ENCODE measurements at regions not wholly inside any gene's neighbourhood (a gene's known extent, or its start where the extent isn't known, plus 50 kb on each side); places are given as distances from the start of the nearest gene placed in this dataset.
"Not testable (repeated sequence)": the region's sequence is repeated elsewhere in the genome, so short reads cannot be mapped to it uniquely, and the experiment has no call there.

GRCh38 chr9:96156171-96156974 lies 145.6 kb downstream of the HSD17B3 start:
- DNase-seq (ENCODE audit: low spot score), result peak; percentile 1

- no peak for DNase-seq (ENCODE audit: low spot score)
Measured at GRCh38 chr9:96154081-96154480, 147.9 kb downstream of the HSD17B3 start.

GRCh38 chr9:96152550-96152949 lies 149.4 kb downstream of the HSD17B3 start:
- DNase-seq (ENCODE audit: low spot score), result no peak

- no peak for DNase-seq (ENCODE audit: low spot score)
Measured at GRCh38 chr9:96150324-96151227, 151.4 kb downstream of the HSD17B3 start.

- no peak for DNase-seq (ENCODE audit: low spot score)
Measured at GRCh38 chr9:96149533-96150280, 152.3 kb downstream of the HSD17B3 start.

- DNase-seq (ENCODE audit: low spot score), result no peak
Measured at GRCh38 chr9:96148634-96149532, 153.1 kb downstream of the HSD17B3 start.

- not testable (repeated sequence) for DNase-seq (ENCODE audit: low spot score)
Measured at GRCh38 chr9:96147029-96147428, 154.9 kb downstream of the HSD17B3 start.

GRCh38 chr9:96141666-96142065 lies 160.3 kb downstream of the HSD17B3 start:
- DNase-seq (ENCODE audit: low spot score), result no peak

- DNase-seq (ENCODE audit: low spot score), result no peak
Measured at GRCh38 chr9:96141128-96141474, 160.9 kb downstream of the HSD17B3 start.

GRCh38 chr9:96140296-96141127 lies 161.5 kb downstream of the HSD17B3 start:
- DNase-seq (ENCODE audit: low spot score), result no peak

- DNase-seq (ENCODE audit: low spot score), result no peak
Measured at GRCh38 chr9:96139592-96140295, 162.2 kb downstream of the HSD17B3 start.

- DNase-seq (ENCODE audit: low spot score), result no peak
Measured at GRCh38 chr9:96138616-96139015, 163.4 kb downstream of the HSD17B3 start.

- DNase-seq (ENCODE audit: low spot score), result no peak
Measured at GRCh38 chr9:96137671-96138429, 164.1 kb downstream of the HSD17B3 start.

- no peak for DNase-seq (ENCODE audit: low spot score)
Measured at GRCh38 chr9:96136992-96137670, 164.8 kb downstream of the HSD17B3 start.

GRCh38 chr9:96135753-96136290 lies 166.2 kb downstream of the HSD17B3 start:
- no peak for DNase-seq (ENCODE audit: low spot score)

GRCh38 chr9:96135076-96135752 lies 166.8 kb downstream of the HSD17B3 start:
- no peak for DNase-seq (ENCODE audit: low spot score)

GRCh38 chr9:96133321-96134021 lies 168.5 kb downstream of the HSD17B3 start:
- no peak for DNase-seq (ENCODE audit: low spot score)

Data from kidney capillary endothelial cell (primary cell).